HEK293 (cell line): ENCODE measurements at regions not wholly inside any gene's neighbourhood (a gene's known extent, or its start where the extent isn't known, plus 50 kb on each side); places are given as distances from the start of the nearest gene placed in this dataset.
"Not testable (repeated sequence)": the region's sequence is repeated elsewhere in the genome, so short reads cannot be mapped to it uniquely, and the experiment has no call there.

Source experiments
- CTCF ChIA-PET: fragments of 350-600 bp; formaldehyde crosslinking; extraction: SDS; loops from one replicate; lab custom pipeline; 2021; ENCODE audit warnings: antibody characterized with exemption; lab: Yijun Ruan, JAX
- POLR2A ChIA-PET: fragments of 300-600 bp; formaldehyde crosslinking; extraction: SDS; loops from one replicate; lab custom pipeline; 2020; ENCODE audit warnings: antibody characterized with exemption, inconsistent platforms; lab: Yijun Ruan, JAX
- H3K27ac ChIP-seq: fragments of 200-500 bp; sonication (Bioruptor generic); 2 replicates; pipeline ENCODE4 v1.5.1; 2014; ENCODE audit warnings: low read depth, low read length, control low read depth, inconsistent platforms; ENCODE audit errors: extremely low read depth
- H3K36me3 ChIP-seq, 2 experiments: fragments of 200-500 bp in 1 of 2; sonication (Bioruptor generic) in 1 of 2; 1 replicate in 1 of 2; 2 replicates in 1 of 2; pipeline ENCODE4 v1.5.1; 2014 to 2017; ENCODE audit warnings: inconsistent platforms in 2 of 2, low read length in 2 of 2; ENCODE audit not compliant: control insufficient read depth in 2 of 2, insufficient read depth in 1 of 2
- H3K4me1 ChIP-seq: fragments of 200-500 bp; sonication (Bioruptor generic); 2 replicates; pipeline ENCODE4 v1.5.1; 2014; ENCODE audit warnings: mild to moderate bottlenecking, low read length, inconsistent platforms; ENCODE audit not compliant: control insufficient read depth, insufficient read depth
- H3K4me3 ChIP-seq: 2 replicates; pipeline ENCODE4 v1.5.1; 2011; ENCODE audit warnings: low read depth, mild to moderate bottlenecking, control low read depth, low read length, moderate library complexity
- H3K9me3 ChIP-seq: fragments of 200-500 bp; sonication (Bioruptor generic); 2 replicates; pipeline ENCODE4 v1.5.1; 2014; ENCODE audit warnings: low read depth, low read length, inconsistent platforms; ENCODE audit not compliant: control insufficient read depth, insufficient read depth
- AEBP2 ChIP-seq: fragments of 450-650 bp; formaldehyde crosslinking; IDR thresholded peaks from 2 replicates; pipeline ENCODE4 v1.5.1; 2016; ENCODE audit warnings: missing biosample characterization, missing genetic modification characterization, borderline replicate concordance
- ELK4 ChIP-seq: IDR thresholded peaks from 2 replicates; pipeline ENCODE4 v1.6.1; 2011; ENCODE audit warnings: mild to moderate bottlenecking, low read depth, low read length, borderline replicate concordance
- PRDM2 ChIP-seq: fragments of 450-650 bp; formaldehyde crosslinking; IDR thresholded peaks from 2 replicates; pipeline ENCODE4 v1.5.1; 2016; ENCODE audit warnings: missing biosample characterization, missing genetic modification characterization, borderline replicate concordance
- ZNF239 ChIP-seq: fragments of 450-650 bp; formaldehyde crosslinking; IDR thresholded peaks from 2 replicates; pipeline ENCODE4 v1.5.1; 2016; ENCODE audit warnings: missing biosample characterization, missing genetic modification characterization
- ZNF341 ChIP-seq: fragments of 450-650 bp; formaldehyde crosslinking; IDR thresholded peaks from 2 replicates; pipeline ENCODE4; 2016; ENCODE audit warnings: low read depth, missing biosample characterization, missing genetic modification characterization
- ZNF350 ChIP-seq: fragments of 450-650 bp; formaldehyde crosslinking; IDR thresholded peaks from 2 replicates; pipeline ENCODE4 v1.5.0; 2017; ENCODE audit warnings: missing biosample characterization, mild to moderate bottlenecking, missing genetic modification characterization
- ZNF394 ChIP-seq: fragments of 450-650 bp; formaldehyde crosslinking; IDR thresholded peaks from 2 replicates; pipeline ENCODE4 v1.5.1; 2016; ENCODE audit warnings: missing biosample characterization, missing genetic modification characterization, mild to moderate bottlenecking, moderate library complexity, borderline replicate concordance
- ZNF426 ChIP-seq: fragments of 450-650 bp; formaldehyde crosslinking; IDR thresholded peaks from 2 replicates; pipeline ENCODE4 v1.5.1; 2017; ENCODE audit warnings: missing biosample characterization, missing genetic modification characterization, mild to moderate bottlenecking, inconsistent platforms, moderate library complexity
- ZNF585B ChIP-seq: fragments of 450-650 bp; formaldehyde crosslinking; IDR thresholded peaks from 2 replicates; pipeline ENCODE4 v1.5.1; 2016; ENCODE audit warnings: missing biosample characterization, missing genetic modification characterization
- ZNF645 ChIP-seq: fragments of 450-650 bp; formaldehyde crosslinking; IDR thresholded peaks from 2 replicates; pipeline ENCODE4; 2016; ENCODE audit warnings: missing biosample characterization, missing genetic modification characterization
- ZNF768 ChIP-seq: fragments of 450-650 bp; formaldehyde crosslinking; IDR thresholded peaks from 2 replicates; pipeline ENCODE4 v1.5.1; 2018; ENCODE audit warnings: missing biosample characterization, mild to moderate bottlenecking, missing genetic modification characterization
- ZNF776 ChIP-seq: fragments of 450-650 bp; formaldehyde crosslinking; IDR thresholded peaks from 2 replicates; pipeline ENCODE4 v1.5.0; 2017; ENCODE audit warnings: missing biosample characterization, missing genetic modification characterization, borderline replicate concordance

GRCh38 chr9:74415995-74416394 is 81.1 kb upstream of the RORB start (continued):
- no peak for TF ChIP-seq ELK4
- no peak for TF ChIP-seq AEBP2 (tag by site-specific recombination)
- no peak for TF ChIP-seq ZNF341 (tag by site-specific recombination)
- no peak for TF ChIP-seq ZNF776 (tag by site-specific recombination)
- no peak for TF ChIP-seq ZNF394 (tag by site-specific recombination)

- POLR2A ChIA-PET, CTCF ChIA-PET, H3K27ac ChIP-seq, H3K4me3 ChIP-seq, H3K4me1 ChIP-seq, H3K36me3 ChIP-seq, H3K9me3 ChIP-seq: not testable (repeated sequence)
Observed at GRCh38 chr9:74424488-74424887, 72.6 kb upstream of the RORB start.

GRCh38 chr9:74431467-74431866 is 65.7 kb upstream of the RORB start:
- TF ChIP-seq ZNF239 (tag by site-specific recombination) (no peak), PRDM2 (tag by site-specific recombination) (no peak), ZNF426 (tag by site-specific recombination) (no peak), ZNF585B (tag by site-specific recombination) (no peak)
- Histone ChIP-seq H3K4me1 (no peaks in the 10 kb centered on the region), H3K9me3 (no peaks in the 10 kb centered on the region), H3K4me3 (no peak overlapping the region), H3K36me3 (no peaks in the 10 kb centered on the region), H3K27ac (no peak overlapping the region)
- CTCF ChIA-PET, result no interaction called here
- POLR2A ChIA-PET, result no interaction called here

- Histone ChIP-seq H3K27ac (no peak overlapping the region), H3K36me3 (no peaks in the 10 kb centered on the region), H3K9me3 (no peaks in the 10 kb centered on the region), H3K4me3 (no peak overlapping the region), H3K4me1 (no peaks in the 10 kb centered on the region)
- POLR2A ChIA-PET, result no interaction called here
- CTCF ChIA-PET, result no interaction called here
- TF ChIP-seq ZNF768, result no peak
- TF ChIP-seq ZNF585B (tag by site-specific recombination), result no peak
- no peak for TF ChIP-seq ZNF645 (tag by site-specific recombination)
- no peak for TF ChIP-seq ZNF350 (tag by site-specific recombination)
Observed at GRCh38 chr9:74443036-74443750, 53.9 kb upstream of the RORB start.
